ENCODE measurements at regions not wholly inside any gene's neighbourhood (a gene's known extent, or its start where the extent isn't known, plus 50 kb on each side); places are given as distances from the start of the nearest gene placed in this dataset.

DNA sequence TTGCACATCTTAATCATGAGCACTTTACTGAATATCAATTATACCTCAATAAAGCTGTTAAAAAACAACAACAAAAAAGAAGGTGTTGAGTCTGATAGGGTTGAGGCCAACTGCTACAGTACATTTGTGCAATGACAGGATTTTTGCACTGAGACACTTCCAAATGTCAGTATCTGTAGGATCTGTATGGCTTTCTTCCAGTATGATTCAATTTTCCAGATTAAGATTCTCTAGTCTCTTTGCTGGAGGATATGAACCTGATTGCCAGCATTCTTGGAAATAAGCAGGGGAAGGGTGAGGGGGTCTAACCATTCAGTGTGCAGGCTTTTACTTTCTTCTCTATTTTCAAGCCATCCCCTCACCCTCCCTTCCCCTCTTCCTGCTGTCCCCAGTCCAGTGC is 85.1 kb downstream of the SEMA4F start:
- TF ChIP-seq POLR2A (IDR thresholded peaks at IDR 0.05): no peak
- TF ChIP-seq, protein P1, sequence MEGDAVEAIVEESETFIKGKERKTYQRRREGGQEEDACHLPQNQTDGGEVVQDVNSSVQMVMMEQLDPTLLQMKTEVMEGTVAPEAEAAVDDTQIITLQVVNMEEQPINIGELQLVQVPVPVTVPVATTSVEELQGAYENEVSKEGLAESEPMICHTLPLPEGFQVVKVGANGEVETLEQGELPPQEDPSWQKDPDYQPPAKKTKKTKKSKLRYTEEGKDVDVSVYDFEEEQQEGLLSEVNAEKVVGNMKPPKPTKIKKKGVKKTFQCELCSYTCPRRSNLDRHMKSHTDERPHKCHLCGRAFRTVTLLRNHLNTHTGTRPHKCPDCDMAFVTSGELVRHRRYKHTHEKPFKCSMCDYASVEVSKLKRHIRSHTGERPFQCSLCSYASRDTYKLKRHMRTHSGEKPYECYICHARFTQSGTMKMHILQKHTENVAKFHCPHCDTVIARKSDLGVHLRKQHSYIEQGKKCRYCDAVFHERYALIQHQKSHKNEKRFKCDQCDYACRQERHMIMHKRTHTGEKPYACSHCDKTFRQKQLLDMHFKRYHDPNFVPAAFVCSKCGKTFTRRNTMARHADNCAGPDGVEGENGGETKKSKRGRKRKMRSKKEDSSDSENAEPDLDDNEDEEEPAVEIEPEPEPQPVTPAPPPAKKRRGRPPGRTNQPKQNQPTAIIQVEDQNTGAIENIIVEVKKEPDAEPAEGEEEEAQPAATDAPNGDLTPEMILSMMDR (IDR thresholded peaks at IDR 0.05): no peak
